Astrocyte of the cerebellum (primary cell): ENCODE measurements at regions not wholly inside any gene's neighbourhood (a gene's known extent, or its start where the extent isn't known, plus 50 kb on each side); places are given as distances from the start of the nearest gene placed in this dataset.

ENCODE experiments used
- DNase-seq: peaks from one replicate; pipeline ENCODE4 v3.0.0-alpha.2; 2011; ENCODE audit warnings: low read depth
- H3K4me3 ChIP-seq: 2 replicates; pipeline ENCODE4 v1.5.1; 2011; ENCODE audit warnings: mild to moderate bottlenecking, low read depth, low read length, moderate library complexity
- in situ Hi-C: cut with HindIII; loops from 2 replicates; pipeline ENCODE4 v1.10.0; 2017; ENCODE audit warnings: low sequenced_read_pairs
- TF ChIP-seq, protein P1 (sequence below): IDR thresholded peaks from 2 replicates; pipeline ENCODE4 v1.5.1; 2012; ENCODE audit warnings: low read length, low read depth, moderate library complexity, mild to moderate bottlenecking; ENCODE audit errors: missing control alignments

DNA sequence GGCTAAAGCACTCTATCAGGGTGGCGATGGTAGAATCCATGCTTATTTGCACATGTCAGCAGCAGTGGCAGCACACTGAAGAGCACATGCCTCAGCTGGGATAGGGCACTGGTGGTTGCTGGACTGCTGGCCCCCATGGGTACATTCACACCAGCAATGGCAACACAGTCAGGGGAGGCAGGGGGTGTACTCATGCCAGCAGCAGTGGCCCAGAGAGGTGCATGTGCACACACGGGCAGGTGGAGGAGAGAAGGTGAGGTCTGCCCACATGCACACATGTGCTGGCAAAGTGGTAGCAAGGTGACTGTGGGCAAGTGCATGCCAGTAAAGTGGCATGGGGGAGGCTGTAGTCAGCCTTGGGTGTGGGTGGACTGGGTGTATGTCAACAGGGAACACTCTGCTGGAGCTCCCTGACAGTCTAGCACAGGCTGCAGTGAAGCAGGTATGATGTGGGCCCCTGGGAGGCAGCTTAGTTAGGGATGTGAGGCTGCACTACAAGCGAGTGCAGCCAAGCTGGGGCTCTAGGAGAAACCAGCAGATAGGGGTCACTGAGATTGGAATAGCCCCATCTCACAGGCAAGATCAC lies 53.9 kb upstream of the NPAP1 start:
- no peak for DNase-seq
- in situ Hi-C loops = no loop called here
- TF ChIP-seq, protein P1, sequence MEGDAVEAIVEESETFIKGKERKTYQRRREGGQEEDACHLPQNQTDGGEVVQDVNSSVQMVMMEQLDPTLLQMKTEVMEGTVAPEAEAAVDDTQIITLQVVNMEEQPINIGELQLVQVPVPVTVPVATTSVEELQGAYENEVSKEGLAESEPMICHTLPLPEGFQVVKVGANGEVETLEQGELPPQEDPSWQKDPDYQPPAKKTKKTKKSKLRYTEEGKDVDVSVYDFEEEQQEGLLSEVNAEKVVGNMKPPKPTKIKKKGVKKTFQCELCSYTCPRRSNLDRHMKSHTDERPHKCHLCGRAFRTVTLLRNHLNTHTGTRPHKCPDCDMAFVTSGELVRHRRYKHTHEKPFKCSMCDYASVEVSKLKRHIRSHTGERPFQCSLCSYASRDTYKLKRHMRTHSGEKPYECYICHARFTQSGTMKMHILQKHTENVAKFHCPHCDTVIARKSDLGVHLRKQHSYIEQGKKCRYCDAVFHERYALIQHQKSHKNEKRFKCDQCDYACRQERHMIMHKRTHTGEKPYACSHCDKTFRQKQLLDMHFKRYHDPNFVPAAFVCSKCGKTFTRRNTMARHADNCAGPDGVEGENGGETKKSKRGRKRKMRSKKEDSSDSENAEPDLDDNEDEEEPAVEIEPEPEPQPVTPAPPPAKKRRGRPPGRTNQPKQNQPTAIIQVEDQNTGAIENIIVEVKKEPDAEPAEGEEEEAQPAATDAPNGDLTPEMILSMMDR = no peak
- no peak overlapping the region for H3K4me3 ChIP-seq
